ENCODE measurements at regions not wholly inside any gene's neighbourhood (a gene's known extent, or its start where the extent isn't known, plus 50 kb on each side); places are given as distances from the start of the nearest gene placed in this dataset.
"Not testable (repeated sequence)": the region's sequence is repeated elsewhere in the genome, so short reads cannot be mapped to it uniquely, and the experiment has no call there.

DNA sequence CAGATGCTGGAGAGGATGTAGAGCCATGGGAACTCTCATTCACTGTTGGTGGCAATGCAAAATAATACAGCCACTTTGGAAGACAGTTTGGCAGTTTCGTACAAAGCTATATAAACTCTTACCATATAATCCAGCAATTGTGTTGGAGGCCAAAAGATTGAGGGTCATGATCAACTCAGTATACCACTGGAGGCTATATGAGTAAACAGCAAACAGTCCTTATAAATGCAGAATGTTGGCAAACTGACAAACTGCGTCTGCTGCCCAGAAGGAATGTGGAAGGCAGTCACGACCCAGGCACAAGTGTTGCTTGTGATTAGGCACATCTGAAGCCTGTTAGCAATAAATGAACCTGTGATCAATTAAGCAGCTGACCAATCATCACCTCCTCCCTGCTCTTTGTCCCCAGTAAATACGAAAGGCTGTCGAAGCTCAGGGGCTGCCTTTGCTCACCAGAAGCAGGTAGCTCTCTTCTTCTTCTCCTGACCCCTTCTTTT, 98.1 kb upstream of the SPOPL start:
- no peak for DNase-seq

DNA sequence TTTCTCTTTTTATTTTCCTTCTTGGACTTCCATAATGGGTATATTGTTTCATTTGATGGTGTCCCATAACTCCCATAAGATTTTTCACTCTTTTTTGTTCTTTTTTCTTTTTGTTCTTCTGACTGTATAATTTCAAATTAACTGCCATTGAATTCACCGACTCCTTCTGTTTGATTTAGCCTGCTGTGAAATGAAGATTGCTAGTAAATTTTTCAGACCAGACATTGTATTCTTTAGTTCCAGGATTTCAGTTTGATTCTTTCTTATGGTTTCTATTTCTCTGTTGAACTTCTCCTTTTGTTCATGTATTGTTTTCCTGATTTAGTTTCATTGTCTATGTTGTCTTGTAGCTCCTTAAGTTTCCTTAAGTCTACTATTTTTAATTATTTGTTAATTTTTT, 87.6 kb upstream of the SPOPL start:
- no peak for DNase-seq

DNA sequence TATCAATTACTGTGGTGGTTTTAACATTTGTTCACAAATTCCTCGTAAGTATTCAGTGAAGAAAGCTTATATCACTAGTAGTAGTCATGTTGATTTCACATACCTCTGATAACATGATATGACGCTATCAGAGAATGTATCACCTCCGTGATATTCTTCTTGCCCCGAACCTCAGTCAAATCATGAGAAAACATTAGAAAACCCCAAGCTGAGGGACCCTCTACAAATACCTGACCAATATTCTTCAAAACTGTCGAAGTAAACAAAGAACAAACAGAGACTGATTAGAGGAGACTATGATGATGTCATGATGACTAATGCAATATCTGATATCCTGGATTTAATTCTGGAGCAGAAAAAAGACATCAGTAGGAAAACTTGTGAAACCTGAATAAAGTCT, 85.6 kb upstream of the SPOPL start:
- DNase-seq = no peak

DNA sequence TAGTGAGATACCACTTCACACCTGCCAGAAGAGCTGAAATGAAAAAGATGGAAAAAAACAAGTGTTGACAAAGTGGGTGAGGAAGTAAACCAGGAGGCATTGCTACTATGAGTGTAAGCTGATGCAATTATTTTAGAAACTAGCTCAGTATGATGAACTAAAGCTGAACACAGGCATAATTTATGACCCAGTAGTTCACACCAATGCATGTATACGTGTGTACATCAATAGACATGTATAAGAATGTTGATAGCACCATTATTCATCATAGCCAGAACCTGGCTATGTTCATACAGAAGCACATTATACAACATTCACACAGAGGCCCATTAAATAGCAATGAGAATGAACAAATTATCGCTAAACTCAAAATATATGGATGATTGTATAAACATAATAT, 83.1 kb upstream of the SPOPL start:
- DNase-seq = no peak

DNA sequence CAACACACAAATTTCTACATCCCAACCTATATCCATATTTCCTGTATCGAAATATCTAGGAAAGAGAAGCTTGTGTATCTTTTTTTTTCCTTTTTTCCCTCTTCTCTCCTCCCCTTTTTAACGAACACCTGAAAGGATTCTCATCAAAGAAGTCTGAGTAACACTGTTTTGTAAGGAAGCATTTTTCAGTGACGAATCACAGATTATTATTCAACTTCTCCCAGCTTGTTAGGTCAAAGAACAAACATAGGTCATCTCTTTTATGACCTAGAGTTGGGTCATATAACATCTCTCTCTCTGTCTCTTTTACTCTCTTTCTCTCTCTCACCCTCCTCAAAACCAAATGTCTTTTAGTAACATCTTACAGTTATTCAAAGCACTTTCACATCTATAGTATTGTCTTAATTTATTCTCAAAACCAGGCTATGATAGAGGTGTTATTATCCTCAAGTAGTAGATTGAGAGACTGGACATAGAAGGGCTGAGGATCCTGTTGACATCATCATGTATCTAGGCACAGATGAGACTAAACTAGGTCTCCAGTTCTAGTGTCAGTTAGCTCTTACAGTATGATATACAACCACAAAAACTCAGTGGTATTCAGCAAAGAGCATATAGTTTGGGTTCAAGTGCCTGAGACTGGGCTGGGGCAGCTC, 80.1 kb upstream of the SPOPL start:
- DNase-seq = no peak

DNA sequence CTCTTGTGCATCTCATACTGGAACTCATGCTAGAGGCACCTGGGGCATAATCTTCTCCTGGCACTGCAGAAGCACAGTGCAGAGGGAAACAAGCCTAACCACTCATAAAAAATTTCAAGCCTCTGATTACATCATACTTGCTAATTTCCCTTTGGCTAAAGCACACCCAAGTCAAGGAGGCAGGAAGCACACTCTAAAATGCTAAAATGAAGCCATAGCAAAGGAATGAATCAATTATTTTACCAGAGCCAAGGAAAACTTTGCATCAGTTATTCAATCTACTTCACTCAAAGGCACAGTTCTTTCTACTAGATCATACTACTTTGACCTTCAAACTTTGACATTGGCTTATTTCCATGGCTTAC, 79.6 kb upstream of the SPOPL start:
- no peak for DNase-seq

DNA sequence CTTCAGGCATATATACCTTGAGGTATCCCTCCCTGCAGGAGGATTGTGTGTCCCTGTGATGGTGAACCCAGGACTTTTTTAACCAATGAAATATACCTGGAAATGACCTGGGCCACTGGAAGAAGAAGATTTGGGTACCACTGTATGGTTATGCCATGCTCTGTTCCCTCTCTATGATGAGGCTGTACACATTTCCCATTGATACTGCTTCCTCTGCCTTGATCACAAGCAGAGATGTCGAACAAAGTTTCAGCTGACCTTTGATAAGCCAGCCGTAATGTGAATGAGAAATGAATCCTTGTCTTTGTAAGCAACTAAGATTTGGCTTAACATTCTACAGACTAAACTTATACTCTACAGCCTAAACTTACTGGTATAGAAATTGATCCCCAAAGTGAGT, 78.4 kb upstream of the SPOPL start:
- no peak for DNase-seq

DNA sequence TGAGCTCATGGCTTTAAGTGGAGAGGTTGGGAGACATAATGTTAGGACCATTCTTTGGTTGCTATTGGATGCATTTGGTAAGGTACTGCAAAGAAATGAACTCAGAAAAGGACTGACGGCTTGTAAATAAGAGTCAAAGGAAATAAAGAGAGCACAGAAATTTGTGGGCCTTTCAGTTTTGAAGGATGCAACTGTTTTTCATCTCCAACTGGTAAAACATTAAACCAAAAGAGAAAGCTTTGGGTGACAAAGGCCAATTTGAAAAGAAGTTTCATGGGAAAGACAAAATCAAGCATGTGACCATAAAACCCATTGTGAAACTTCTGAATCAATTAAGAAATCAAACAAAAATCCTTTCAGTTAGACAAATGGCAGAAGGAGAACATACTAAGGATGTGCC, 77.8 kb upstream of the SPOPL start:
- no peak for DNase-seq

DNA sequence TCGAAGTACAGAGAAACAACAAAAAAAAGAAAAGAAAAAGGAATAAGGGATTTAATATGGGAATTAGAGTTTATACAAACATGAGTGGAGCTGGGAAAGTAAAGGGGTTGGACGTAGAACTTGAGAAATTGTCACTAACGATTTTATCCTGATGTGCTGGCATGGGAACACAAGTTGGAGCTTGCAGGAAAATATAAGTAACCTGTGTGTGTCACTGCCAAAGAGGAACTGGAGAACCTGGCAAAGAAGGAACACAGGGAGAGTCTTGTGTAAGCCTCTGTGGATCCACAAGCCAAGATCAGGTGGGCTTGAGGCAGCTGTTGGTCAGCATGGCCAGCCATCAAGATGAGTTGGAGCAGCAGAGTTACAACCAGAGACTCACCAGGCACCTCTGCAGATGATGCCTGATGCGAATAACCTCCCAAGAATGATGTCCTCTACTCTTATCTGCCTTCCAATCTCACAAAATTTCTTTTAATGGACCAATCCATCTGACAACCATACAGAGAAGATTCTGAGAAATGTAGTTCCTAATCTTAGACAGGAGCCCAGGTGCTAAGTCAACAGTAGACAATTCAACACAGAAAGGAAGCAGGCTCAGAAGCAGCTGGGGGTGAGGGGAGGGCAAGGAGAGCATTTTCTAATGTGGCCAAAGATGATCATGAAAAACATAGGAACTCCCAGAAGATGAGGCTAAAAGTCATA, 77.0 kb upstream of the SPOPL start:
- no peak for DNase-seq

DNA sequence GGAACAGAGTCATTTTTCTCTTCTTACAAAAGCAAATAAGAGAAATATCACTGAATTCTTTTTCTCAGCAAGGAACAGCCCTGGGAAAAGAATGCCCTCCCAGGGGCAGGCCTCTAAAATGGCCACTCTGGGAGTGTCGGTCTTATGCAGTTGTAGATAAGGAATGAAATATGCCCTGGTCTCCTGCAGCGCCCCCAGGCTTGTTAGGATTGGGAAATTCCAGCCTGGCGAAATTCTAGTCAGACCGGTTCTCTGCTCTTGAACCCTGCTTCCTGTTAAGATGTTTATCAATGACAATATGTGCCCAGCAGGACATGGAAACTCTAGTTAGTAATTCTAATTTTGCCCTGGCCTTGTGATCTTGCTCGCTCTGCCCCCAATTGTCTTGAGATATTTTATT, 75.5 kb upstream of the SPOPL start:
- DNase-seq = not testable (repeated sequence)

DNA sequence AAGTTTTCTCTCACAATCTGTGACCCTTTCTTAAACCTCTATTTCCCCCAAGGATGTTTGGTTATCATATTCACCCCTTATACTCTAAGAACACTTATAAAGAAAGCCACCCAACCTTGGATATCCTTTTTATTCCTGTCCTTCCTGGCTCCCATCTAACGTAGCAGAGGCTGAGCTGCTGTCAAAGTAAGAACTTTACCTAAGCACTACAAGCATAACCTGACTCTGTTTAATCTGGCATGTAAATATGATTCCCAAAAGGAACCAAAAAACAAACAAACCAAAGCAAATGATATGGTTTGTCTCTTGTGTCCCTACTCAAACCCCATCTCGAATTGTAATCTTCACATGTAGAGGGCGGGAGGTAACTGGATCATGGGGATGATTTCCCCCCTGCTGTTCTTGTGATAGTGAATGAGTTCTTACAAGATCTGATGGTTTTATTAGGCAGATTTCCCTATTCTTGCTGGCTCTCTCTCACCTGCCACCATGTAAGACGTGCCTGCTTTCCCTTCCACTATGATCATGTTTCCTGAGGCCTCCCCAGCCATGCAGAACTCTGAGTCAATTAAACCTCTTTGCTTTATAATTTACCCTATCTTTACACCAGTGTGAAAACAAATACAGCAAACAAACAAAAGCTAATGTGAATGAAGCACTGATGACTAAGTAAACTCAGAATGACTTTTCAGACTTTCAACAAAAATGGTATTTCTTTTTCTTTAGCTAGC, 72.7 kb upstream of the SPOPL start:
- no peak for DNase-seq

DNA sequence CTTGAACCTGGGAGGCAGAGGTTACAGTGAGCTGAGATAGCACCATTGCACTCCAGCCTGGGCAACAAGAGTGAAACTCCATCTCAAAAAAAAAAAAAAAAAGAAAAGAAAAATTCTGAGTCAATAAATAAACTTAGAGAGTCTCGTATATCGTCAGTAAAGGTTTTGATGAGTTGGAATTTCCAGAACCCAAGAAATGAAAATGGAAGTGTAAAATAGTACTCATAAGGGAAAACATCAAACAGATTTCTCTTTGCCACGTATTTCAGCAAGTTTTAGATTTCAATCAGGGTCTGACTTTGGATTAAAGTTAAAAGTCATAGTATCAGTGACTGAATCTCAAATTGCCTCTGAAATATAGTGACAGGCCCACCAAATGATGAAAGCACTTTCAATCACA, 71.4 kb upstream of the SPOPL start:
- no peak for DNase-seq

DNA sequence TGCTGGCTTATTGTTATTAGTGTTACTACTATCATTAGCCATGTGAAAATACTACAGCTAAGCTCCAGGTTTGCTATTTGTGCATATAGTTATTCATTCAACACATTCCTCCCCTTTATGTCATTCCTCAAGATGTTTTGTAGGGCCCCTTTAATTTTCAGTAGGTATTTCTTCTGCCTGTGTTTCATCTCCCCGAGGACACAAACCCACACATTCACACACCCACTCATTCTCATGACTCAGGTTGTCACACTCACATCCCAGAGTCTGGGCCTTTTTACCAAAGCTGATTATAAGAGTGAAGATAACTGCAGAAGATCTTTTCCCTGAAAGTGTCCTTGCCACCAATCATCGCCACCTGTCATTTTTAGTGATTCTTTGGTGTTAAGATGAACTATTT, 68.6 kb upstream of the SPOPL start:
- no peak for DNase-seq

DNA sequence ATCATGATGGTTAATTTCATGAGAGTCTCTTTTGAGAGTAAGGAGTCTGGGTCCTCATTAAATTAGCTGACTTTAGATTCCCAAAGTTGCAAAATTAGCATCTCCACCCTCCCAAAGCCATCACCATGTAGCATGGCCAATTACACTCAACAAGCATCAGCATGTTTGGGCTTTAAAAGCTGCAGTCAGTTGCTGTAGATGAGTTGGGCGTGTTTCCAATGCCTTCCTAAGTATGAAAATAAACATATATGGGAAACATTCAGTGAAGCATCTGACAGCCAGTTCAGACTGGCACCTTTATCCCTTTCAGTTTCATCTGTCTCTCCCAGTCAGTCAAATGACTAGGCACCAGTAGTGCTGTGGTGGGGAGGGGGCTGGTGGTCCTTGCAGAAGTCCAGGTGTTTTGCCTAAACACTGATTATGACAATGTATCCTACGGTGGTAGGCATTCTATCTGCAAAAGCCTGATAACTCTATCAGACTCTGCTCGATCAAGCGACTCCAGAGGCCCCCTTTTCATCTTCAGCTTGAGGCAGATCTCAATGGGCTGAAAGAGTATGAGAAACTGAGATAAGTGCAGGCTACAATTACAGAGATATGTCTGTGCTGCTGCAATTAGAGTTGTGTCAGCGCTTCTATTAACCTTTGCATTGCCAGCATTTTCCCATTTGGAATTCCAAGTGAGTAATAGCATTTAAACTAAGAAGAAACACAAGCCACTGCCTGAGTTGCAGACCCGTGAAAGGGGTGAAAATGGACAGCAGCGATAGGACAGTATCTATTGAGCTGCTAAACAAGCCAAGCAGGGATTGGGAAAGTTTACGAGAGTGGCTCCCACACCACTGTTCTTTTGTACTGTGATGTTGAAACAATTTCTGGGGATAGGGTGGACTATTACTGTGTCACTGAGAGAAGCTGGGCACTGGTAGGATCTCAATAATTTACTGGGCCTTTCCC, 67.3 kb upstream of the SPOPL start:
- no peak for DNase-seq

DNA sequence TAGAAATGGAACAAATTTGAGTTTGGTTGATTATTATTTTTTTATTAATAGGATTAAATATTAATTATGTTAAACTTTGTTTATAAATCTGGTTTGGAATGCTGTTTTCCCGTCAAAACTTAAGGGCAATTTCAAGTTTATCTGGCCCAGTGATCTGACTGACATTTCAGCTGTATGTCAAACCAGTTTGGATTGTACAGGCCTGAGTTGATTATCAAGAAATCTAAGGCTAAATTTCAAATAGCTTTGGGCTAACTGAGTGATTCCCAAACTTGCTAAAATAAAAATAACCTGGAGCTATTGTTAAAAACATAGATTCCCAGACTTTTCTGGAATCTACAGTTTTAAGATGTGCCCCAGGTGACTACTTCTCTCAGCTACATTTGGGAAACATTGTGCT, 65.9 kb upstream of the SPOPL start:
- no peak for DNase-seq

DNA sequence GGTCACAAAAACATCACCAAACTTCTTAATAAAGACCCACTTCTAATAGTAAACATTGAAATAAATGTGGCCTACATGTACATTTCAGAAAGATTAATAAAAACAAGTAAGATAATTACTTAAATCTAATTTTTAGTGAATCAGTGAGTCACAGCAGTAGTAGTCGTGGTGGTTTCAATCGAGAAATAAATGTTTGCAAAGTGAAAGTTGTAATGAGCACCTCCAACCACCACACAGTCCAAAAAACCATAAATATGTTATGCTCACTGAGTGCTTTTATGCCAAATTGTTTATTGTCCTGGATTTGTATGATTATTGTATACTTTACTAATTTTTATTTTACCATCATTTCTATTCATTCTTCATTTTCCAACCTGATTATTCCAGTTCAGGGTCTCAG, 61.8 kb upstream of the SPOPL start:
- no peak for DNase-seq

DNA sequence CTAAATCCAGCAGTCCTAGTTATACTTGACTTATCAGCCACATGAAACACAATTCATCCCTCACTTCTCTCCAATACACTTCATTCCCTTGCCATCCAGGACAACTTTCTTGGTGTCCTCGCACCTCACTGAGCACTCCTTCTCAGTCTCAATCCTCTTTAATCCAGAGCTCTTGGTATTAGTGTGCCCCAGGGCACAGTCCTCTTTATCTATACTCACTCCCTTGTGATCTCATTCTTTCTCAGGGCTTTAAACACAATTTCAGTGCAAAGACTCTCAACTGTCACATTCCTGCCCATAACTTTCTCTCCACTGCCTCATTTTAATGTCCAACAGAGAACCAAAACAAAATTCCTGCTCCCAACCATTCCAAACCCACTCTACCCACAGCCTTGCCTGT, 60.8 kb upstream of the SPOPL start:
- no peak for DNase-seq

DNA sequence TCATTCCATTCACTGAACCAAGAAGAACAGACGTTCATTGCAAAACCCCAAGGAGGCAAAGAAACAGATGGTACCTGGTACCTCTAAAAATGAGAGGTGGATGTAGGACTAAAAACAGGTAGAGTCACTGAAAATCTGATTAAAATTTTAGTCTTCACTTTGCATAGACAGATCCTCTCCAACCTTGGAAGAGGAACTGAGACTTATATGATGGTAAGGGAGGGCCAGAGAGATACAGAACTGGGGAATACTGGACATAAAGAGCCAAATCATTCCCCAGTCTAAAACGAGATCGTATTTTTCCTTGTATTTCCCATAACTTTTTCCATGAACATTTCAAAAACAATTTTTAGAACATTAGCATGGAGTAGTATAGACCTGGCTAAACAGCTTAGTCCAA, 59.7 kb upstream of the SPOPL start:
- no peak for DNase-seq

DNA sequence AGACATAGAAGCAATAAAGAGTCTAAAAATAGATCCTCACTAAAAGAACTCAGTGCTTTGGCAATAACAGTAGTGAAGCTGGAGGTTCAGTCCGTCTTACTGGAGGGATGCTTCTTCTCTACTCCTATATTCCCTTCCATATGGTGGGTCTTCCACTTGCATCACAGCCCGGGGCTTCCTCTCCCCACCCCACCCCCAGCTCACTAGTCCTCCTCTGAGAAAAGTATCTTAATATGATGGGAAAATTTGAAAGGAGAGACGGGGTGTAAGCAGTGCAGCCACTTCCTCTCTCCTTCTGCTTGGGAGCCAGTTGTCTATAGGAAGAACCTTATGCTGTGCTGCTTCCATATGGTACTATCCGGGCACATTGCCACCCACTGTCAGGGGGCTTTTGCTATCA, 57.2 kb upstream of the SPOPL start:
- no peak for DNase-seq

DNA sequence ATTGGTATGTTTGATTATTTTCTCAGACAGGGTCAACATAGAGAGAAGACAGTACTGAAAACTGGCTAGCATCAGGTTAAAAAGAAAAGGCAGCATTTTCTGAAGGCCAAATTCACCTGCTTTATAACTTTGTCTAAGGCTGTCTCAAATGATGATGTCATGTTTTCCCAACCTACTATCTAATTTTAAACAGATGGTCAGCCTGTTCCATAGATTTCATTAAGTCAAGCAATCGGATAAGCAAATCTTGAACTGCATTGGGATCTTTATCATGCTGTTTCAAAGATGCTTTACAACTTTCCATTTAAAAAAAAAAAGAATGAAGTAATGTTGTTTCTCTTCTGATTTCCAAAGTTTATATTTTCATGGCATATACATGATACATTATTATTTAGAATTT, 56.3 kb upstream of the SPOPL start:
- no peak for DNase-seq

DNA sequence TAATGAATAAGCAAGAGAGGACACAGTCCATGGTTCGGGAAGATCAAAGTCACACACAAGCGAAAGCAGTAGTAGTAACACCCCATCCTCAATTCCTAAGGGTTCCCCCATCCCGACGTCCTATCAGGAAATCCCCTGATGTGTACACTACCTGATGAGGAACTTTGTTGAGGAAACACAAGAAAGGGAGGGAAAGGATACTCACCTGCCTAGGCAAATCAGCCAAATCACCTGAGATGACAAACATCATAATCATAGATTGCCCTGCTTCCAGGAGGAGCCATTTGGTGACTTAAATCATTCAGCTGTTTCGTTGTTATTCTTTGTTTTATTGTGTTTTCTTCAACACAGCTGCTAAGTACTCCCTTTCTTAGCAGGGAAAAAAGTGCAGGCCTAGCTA, 55.5 kb upstream of the SPOPL start:
- DNase-seq = no peak

DNA sequence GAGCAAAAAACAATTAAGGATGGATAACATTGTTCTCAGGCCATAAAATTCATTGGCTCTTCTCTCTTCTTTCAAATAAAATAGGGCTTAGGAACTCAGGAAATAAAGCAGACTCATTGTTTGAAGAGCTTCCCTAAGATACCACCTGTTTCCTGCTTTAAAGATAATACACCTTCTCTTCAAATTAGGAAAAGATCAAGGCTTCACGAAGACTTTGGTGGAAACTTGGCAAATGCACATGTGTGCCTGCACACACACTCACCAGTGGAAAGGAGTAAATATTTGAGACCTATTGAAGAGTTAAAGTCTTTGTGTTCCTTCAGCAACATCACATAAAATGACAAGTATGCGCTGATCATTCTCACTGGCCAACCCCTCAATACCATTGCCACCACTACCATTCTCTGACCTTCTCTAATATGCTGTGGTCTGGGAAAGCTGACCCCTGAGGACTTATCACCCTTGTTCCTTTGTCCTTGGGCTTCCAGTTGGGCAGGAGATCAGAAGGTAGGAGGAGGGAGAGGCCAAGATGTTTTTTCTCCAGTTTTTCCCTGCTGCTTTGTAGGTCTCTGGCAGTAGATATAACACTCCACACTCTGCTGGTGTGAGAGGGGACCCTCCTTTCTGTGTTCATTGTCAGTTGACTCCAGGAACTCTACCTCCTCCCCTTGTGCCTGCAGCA, 53.5 kb upstream of the SPOPL start:
- DNase-seq = no peak
